HFF-Myc (cell line): ENCODE measurements at regions not wholly inside any gene's neighbourhood (a gene's known extent, or its start where the extent isn't known, plus 50 kb on each side); places are given as distances from the start of the nearest gene placed in this dataset.

Experiments used
- DNase-seq: peaks from one replicate; pipeline ENCODE4 v3.0.0-alpha.2; 2011; ENCODE audit warnings: low read depth; ENCODE audit errors: extremely low read depth
- H3K4me3 ChIP-seq: replicated peaks from 2 replicates; pipeline ENCODE4 v1.5.1; 2011; ENCODE audit warnings: low read depth, mild to moderate bottlenecking, control low read depth, low read length
- TF ChIP-seq, protein P1 (sequence below): IDR thresholded peaks from 2 replicates; pipeline ENCODE4 v1.5.1; 2012; ENCODE audit warnings: mild to moderate bottlenecking, low read depth, low read length, control low read depth; ENCODE audit errors: missing control alignments

DNA sequence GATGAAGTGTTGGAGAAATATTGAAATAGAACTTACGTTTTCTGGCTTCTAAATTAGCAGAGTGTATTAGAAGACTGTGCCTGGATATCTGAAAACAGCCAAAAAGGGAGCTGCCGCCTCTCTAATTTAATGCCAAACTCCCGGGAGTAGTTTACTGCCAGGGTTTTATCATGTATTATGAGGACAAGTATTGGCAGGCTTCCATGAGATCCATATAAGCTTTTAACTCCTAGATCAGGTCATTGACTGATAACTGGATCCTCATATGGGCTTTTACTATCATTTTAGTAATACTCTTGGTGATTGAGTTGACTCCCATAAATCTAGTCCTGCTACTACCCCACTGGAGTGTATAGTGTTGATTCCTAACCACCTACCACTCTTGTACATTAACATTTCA lies 178.4 kb upstream of the CXADR start:
- TF ChIP-seq, protein P1, sequence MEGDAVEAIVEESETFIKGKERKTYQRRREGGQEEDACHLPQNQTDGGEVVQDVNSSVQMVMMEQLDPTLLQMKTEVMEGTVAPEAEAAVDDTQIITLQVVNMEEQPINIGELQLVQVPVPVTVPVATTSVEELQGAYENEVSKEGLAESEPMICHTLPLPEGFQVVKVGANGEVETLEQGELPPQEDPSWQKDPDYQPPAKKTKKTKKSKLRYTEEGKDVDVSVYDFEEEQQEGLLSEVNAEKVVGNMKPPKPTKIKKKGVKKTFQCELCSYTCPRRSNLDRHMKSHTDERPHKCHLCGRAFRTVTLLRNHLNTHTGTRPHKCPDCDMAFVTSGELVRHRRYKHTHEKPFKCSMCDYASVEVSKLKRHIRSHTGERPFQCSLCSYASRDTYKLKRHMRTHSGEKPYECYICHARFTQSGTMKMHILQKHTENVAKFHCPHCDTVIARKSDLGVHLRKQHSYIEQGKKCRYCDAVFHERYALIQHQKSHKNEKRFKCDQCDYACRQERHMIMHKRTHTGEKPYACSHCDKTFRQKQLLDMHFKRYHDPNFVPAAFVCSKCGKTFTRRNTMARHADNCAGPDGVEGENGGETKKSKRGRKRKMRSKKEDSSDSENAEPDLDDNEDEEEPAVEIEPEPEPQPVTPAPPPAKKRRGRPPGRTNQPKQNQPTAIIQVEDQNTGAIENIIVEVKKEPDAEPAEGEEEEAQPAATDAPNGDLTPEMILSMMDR = no peak
- H3K4me3 ChIP-seq = no peak overlapping the region
- no peak for DNase-seq

GRCh38 chr21:17340081-17340480 lies 172.8 kb upstream of the CXADR start:
- DNase-seq = no peak
- TF ChIP-seq, protein P1 = no peak
- H3K4me3 ChIP-seq = no peak overlapping the region

DNA sequence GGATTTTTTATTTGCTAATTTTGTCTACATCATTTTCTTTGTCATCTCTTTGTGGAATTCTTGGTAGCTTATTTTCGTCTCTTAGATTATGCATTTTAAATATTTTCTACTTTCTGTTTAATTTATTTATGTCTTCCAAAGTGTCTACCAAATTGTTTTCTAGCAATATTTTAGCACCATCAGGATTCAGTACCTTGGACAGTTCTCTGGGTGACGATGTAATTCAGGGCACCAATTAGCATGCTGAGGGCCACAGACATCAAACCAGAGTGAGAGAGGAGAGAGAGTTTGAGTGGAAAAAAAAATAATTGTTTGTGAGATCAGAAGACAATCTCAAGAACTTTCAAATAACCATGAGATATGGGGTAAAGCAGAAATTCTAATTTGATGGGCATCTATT lies 169.8 kb upstream of the CXADR start:
- peak; percentile 11 for DNase-seq
- TF ChIP-seq, protein P1 = no peak
- no peak overlapping the region for H3K4me3 ChIP-seq

GRCh38 chr21:17348357-17348756 lies 164.5 kb upstream of the CXADR start:
- H3K4me3 ChIP-seq = no peak overlapping the region
- TF ChIP-seq, protein P1 = no peak
- DNase-seq = no peak

- DNase-seq = no peak
Observed at GRCh38 chr21:17348849-17349248, 164.0 kb upstream of the CXADR start.

DNA sequence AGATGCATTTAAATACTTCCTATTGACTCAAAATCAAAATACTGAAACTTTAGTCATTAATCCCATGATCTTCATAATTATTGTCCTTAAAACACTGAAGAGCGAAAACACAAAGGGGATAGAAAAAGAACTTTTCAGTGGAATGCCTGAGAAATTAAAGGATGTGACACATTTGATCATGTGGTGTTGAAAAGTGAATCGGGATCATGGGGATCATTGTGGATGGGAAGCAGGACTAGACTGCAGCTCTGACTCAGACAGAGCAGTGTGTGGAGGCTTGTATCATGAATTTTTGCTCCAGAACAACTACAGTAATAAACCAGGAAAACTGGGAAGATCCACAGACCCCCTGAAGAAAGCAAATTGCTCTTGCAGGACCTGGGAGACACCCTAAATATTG lies 161.1 kb upstream of the CXADR start:
- H3K4me3 ChIP-seq = no peak overlapping the region
- TF ChIP-seq, protein P1 = no peak
- DNase-seq = no peak

More at GRCh38 chr21:17348849-17349248, 164.0 kb upstream of the CXADR start:
- TF ChIP-seq, protein P1 = no peak
- no peak overlapping the region for H3K4me3 ChIP-seq

DNA sequence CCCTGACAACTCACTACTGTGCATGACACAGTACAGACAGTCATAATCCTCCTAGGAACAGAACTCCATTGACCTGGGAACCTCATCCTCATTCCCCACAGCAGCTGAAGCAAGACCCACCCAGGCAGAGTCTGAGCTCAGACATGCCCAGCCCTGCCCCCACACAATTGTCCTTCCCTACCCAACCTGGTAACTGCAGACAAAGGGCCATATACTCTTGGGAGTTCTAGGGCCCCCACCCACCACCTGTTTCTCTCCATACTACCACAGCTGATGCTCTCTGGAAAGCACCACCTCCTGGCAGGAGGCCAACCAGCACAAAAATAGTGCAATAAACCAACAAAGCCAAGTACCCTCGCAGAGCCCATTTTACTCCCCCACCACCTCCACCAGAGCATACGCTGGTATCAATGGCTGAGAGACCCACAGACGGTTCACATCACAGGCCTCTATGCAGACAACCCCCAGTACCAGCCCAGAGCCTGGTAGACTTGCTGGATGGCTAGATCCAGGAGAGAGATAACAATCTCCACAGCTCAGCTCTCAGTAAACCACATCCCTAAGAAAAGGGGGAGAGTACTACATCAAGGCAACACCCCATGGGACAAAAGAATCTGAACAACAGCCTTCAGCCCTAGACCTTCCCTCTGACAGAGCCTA lies 159.7 kb upstream of the CXADR start:
- no peak for DNase-seq
- TF ChIP-seq, protein P1 = no peak

More for the DNA sequence above, 159.7 kb upstream of the CXADR start:
- H3K4me3 ChIP-seq = no peak overlapping the region
